Limb (tissue), 2 donors: ENCODE measurements at regions not wholly inside any gene's neighbourhood (a gene's known extent, or its start where the extent isn't known, plus 50 kb on each side); places are given as distances from the start of the nearest gene placed in this dataset.

Source experiments
- DNase-seq, 2 donors: peaks; one replicate each; pipeline ENCODE4 v3.0.0-alpha.2; 2016; ENCODE audit errors: extremely low spot score in 2 of 2

DNA sequence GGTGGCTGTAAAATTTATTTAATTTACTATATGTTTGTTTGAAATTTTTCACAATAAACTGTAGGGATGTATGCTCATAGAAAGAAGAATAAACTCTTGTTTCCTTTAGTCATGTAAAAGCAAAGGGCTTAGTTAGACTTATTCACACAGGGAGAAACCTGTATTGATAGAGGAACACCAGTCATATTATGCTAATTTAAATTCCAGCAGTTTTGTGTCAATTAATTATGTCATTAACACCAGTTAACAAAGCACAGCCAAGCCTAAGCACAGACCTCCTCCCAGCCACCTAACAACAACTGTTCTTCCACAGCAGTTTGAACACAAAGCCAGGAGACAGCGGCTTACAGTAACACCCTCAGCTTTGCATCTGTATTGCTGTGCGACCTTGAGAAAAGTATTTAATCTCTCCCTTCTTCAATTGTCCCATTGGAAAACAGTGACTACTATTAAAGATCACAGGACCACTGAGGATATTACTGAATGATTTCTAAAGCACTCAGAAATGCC lies 260.8 kb upstream of the RRP15 start:
- no peak for DNase-seq

- DNase-seq, result no peak
Measured at GRCh38 chr1:218025454-218025853, 259.6 kb upstream of the RRP15 start.

DNA sequence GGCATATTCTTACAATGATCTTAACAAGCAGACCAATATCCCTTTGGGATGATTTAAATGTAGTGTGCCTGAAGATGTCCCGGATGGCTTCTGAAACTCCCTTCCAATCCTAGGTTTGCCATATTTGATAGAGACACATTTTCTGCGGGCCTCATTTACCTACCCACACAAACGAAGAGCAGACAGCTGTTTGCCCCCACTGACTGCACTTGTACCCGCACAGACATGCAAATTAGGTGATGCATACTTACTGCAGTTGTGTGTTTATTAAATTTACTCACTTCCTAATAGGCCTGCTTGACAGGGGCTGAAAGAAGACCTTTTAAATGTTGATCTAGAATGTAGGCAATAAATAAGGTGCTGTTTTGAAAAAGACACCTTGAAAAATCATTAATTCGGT lies 257.9 kb upstream of the RRP15 start:
- no peak for DNase-seq

DNA sequence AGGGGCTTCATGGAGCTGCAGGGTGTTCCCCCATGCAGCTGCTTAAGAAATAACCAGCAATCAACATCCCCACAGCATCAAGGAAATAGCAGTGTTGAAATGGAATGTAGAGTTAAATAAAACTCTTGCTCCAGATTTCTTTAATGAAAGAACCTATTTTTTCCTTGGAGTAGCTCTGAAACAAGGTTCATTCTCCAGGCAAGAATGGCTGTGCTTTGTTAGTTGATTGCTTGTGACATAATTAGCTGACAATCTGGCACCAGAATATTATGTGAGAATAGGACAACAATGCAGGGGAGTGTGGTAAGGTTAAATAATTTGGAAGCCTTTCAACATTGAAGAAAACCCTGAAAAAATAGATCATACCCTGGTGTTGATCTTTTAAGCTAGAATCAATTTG lies 254.2 kb upstream of the RRP15 start:
- DNase-seq, result no peak

DNA sequence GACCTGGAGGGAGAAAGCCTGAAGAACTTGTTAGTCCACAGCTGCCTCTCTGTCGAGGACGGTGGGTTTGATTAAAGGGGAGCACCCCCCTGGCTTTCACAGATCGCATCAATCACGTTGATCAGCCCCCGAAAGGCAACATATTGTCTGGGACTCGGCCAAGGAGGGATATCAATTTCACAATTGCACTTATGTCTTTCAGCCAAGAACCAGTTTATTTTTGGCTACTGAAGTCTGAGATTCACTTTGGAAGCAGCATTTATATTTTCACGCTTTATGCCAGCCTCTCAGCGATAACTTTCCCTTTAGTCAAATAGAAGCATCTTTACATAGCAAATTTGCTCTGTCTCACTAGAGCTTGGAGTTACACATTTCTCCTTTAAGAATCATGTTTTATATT lies 253.2 kb upstream of the RRP15 start:
- DNase-seq, result no peak

DNA sequence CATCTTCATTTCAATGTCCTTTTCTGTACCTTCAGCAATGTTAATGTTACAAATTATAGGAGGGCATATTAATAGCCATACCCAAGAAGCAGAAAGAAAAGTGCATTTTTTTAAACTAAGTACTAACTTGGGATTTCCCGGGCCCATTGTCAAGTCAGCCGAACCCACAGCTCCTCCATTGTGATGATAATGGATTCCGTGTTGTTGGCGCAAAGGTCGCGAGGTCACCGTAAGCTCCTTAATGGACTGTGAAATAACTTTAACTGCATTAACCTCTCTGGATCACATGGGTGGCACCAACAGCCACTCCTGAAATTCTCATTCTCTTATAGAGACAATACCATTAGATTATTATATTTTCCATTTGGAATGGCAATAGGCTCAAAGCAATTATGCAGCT lies 250.6 kb upstream of the RRP15 start:
- DNase-seq, result no peak

GRCh38 chr1:218048828-218049420 lies 236.2 kb upstream of the RRP15 start:
- DNase-seq, result no peak

- no peak for DNase-seq
Measured at GRCh38 chr1:218049641-218050040, 235.5 kb upstream of the RRP15 start.

GRCh38 chr1:218058730-218059129 lies 226.4 kb upstream of the RRP15 start:
- DNase-seq, result no peak

GRCh38 chr1:218064426-218064825 lies 220.7 kb upstream of the RRP15 start:
- DNase-seq, result no peak

- DNase-seq, result no peak
Measured at GRCh38 chr1:218066332-218066731, 218.8 kb upstream of the RRP15 start.

GRCh38 chr1:218068241-218068640 lies 216.9 kb upstream of the RRP15 start:
- no peak for DNase-seq

DNA sequence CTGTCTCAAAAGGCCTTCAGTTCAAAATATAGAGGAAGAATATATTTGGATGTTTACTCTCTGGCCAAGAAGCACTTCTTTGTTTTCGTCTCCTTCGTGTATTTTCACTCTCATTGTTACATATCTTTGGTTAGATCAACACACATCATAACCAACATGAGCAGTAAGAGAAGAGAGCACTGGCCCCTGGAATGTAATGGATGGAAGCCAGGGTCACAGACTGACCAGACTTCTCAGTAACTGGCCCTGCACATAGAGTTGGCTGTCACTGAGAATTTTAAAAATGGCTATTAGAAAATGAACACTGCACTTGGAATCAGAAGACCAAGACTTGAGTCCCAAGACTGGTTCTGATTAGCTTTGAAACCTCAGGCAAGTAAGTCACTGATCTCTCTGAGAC lies 215.9 kb upstream of the RRP15 start:
- DNase-seq, result no peak

DNA sequence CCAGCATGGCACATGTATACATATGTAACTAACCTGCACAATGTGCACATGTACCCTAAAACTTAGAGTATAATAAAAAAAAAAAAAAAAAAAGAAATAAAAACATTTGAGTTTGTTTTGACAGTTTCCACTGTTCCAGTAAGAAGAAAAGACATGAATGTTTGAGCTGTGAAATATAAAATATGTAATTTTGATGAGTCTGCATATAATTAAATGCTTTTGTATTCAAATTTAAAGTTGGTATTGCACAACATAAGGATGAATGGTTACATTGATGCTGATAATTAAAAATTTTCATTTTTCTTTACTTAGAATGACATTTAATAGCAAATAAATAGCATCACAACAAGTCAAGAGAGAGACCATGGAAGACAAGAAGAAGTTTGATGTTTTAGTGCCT lies 212.0 kb upstream of the RRP15 start:
- no peak for DNase-seq

DNA sequence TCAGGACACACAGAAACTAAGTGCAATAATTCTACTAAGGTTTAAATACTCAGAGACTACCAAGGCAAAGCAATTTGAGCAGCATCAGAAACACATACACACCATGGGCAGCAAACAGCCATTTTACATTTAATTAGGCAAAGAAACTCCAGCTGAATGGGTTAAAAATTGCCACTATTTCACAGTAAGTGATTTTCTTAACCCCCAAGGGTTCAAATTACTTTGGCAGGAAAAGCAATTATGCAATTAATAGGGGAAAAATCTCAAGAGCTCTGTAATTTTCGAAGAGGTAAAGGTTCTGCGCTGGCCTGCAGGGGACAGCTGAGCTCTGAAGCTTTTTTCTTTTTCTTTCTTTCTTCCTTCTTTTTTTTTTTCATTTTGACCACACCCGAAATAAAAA lies 206.2 kb upstream of the RRP15 start:
- no peak for DNase-seq

- DNase-seq, result no peak
Measured at GRCh38 chr1:218079347-218079746, 205.7 kb upstream of the RRP15 start.

DNA sequence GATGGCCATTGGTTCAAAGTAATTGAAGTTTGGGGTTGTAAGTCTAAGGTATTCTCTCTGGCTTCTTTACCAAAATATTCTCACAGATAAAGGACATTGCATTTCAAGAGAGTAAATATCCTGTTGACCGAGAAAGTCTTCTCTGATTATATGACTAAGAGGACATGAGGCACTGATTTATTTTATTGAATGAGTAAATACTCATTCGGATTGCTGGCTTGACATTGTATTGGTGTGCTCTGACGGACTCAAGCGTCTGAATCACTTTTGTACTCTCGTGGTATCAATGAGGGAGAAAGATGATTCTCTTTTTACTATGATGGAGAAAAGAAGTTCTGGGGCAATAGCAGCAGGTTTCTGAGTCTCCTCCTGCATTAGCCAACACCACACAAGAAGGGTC lies 205.3 kb upstream of the RRP15 start:
- DNase-seq, result no peak

DNA sequence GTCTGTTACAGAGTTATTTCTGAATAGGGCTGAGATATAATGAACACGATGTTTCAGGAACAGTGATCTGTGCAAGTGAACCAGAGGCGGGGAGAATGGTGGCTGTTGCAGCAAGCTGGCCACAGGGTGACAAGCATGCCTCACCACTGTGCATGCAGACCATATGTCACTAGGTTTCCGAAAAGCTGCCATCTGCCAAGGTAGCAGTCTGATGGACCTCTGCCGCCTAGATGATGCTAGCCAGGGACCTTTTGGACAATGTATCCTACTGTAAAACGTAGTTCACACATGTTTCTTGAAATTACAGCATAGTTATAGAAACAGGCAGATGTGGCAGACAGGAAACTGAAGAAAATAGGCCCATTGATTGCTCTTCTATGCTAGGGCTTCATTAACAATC lies 204.2 kb upstream of the RRP15 start:
- DNase-seq, result no peak

DNA sequence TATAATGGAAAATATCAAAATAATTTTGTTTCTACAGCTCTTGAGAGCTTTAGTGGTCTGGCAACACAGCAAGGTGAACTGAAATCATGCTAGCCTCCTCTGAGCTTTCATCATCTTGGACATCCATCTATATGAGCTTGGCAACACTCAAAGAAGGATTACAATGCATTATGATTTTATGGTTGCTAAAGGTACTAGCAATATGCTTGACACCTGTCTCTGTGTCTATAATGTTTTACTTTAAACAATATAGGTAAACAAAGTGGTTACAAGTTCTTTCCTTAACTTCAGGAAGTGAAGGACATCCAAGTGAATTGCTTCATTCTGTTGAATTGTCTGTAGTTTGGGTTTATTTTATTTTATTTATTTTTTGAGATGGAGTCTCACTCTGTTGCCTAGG lies 203.7 kb upstream of the RRP15 start:
- DNase-seq, result no peak

DNA sequence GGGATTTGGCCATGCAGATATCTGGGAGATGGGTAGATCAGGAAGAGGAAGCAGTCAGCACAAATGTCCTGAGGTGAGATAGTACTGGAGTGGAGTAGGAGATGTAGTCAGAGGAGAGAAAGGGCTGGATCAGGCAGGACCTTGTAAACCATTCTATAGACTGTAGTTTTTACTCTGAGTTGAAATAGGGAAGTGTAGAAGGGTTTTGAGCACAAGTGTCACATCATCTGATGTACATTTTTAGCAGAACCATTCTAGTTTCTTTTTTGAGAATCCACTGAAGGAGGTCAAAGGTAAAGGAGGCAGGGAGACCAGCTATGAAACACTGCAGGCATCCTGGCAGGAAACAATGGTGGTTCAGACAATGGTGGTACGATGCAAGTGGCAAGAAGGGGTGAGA lies 194.6 kb upstream of the RRP15 start:
- no peak for DNase-seq

GRCh38 chr1:218101409-218101808 lies 183.7 kb upstream of the RRP15 start:
- DNase-seq, result no peak

DNA sequence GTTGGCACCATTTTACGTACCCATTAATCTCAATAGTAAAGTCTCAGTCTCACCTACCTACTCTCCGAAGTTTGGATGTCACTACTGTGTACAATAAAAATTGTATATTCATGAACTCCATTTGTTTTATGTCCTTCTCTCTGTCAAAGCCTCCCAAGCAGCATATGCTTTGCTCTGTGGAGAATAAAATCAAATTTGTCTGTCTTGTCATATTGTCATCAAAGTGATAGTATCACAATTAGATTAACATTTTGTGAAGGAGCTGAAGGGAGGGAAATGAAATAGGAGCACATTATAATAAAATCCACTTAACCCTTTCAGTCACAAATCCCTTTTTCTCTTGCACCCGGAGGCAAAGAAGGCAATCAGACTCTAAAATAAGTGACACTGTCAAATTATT lies 177.1 kb upstream of the RRP15 start:
- DNase-seq, result no peak

DNA sequence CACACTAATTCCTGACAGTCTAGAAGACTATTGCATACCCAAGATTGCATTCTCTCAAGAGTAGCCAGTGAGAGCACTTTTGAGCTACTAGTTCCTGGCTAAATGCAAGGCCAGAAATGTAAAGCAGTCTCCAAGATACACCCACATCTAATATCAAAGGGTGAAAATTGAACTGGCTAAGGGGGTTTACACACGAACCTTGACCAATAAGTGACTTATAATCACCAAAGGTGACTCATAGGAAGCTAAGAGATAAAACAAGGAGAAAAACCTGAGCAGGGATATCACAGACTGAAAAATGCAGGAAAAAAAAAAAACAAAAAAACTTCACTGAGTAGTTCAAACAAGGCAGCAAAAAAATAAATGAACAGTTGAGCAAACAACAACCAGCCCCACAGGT lies 172.2 kb upstream of the RRP15 start:
- DNase-seq, result no peak

DNA sequence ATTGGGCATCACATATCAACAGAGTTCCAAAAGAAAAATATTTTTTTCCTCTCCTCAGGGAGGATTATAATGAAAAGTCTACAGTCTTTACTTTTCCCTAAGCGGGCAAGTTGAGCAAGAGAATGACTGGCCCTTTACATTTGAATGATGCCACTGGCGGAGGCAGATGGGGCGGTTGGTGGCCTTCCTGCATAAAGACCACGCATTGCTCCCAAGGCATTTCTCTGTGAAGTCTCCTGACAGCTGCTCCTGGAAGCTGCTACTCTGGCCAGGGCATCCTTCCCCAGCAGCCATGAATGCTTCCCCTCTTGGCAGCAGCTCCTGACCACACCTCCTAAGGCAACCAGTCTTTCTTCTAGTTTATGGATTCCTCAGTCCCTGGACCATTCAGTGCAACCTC lies 161.1 kb upstream of the RRP15 start:
- DNase-seq, result no peak
